OCI-LY3 (cell line): ENCODE measurements at regions not wholly inside any gene's neighbourhood (a gene's known extent, or its start where the extent isn't known, plus 50 kb on each side); places are given as distances from the start of the nearest gene placed in this dataset.

Source experiments
- CTCF ChIP-seq: fragments of 200-600, 300-600 bp; sonication (generic); IDR thresholded peaks from 2 replicates; pipeline ENCODE4 v1.5.1; 2014; ENCODE audit warnings: antibody characterized with exemption, low read length, low read depth
- EZH2phosphoT487 ChIP-seq: fragments of 200-600 bp; shearing (Covaris generic); IDR thresholded peaks from 2 replicates; pipeline ENCODE4 v1.6.1; 2018; ENCODE audit warnings: antibody characterized with exemption, mixed run types, low read depth

- TF ChIP-seq CTCF (no peak), EZH2phosphoT487 (no peak)
Observed at GRCh38 chr5:10069637-10070313, 179.9 kb downstream of the ATPSCKMT start.
